Kidney (tissue), 13 donors: ENCODE measurements at regions not wholly inside any gene's neighbourhood (a gene's known extent, or its start where the extent isn't known, plus 50 kb on each side); places are given as distances from the start of the nearest gene placed in this dataset.

Experiments
- DNase-seq, 5 donors: peaks; one replicate each; pipeline ENCODE4 v3.0.0-alpha.2; 2013 to 2020
- FAIRE-seq: peaks from 2 replicates; lab custom pipeline; 2012; peaks lifted over from hg19 to GRCh38; lab: Jason Lieb, UNC
- H3K27ac ChIP-seq, 2 donors: one replicate each; pipeline ENCODE4 v1.7.0; 2013; ENCODE audit warnings: low read depth in 2 of 2, low read length in 2 of 2, inconsistent platforms in 1 of 2
- H3K27me3 ChIP-seq: one replicate; pipeline ENCODE4 v1.7.1; 2013; ENCODE audit warnings: low read length, inconsistent platforms; ENCODE audit not compliant: control insufficient read depth, insufficient read depth
- H3K36me3 ChIP-seq, 3 donors: one replicate each; pipeline versions ENCODE4 v1.7.0 to v1.7.1; 2013; ENCODE audit warnings: low read length in 3 of 3, control low read depth in 1 of 3, inconsistent platforms in 1 of 3; ENCODE audit not compliant: insufficient read depth in 3 of 3, control insufficient read depth in 2 of 3
- H3K4me1 ChIP-seq, 3 donors: one replicate each; pipeline versions ENCODE4 v1.7.0 to v1.7.1; 2013; ENCODE audit warnings: low read length in 3 of 3, inconsistent platforms in 1 of 3, low read depth in 1 of 3; ENCODE audit not compliant: control insufficient read depth in 2 of 3, insufficient read depth in 2 of 3
- H3K4me3 ChIP-seq, 3 donors: one replicate each; pipeline versions ENCODE4 v1.7.0 to v1.8.1; 2013; ENCODE audit warnings: low read length in 3 of 3, control low read depth in 1 of 3, inconsistent platforms in 1 of 3
- H3K9ac ChIP-seq, 3 donors: one replicate each; pipeline versions ENCODE4 v1.7.0 to v1.7.1; 2013; ENCODE audit warnings: low read length in 3 of 3, control low read depth in 1 of 3, inconsistent platforms in 1 of 3
- H3K9me3 ChIP-seq, 3 donors: one replicate each; pipeline versions ENCODE4 v1.7.0 to v1.7.1; 2013; ENCODE audit warnings: low read length in 3 of 3, control low read depth in 1 of 3, inconsistent platforms in 1 of 3; ENCODE audit not compliant: control insufficient read depth in 2 of 3, insufficient read depth in 1 of 3
- intact Hi-C: fragments of 100-400 bp; cut with DNase I; formaldehyde crosslinking; loops from one replicate; pipeline ENCODE4 v1.11.1; 2022
- TF ChIP-seq, protein P1 (sequence below): IDR thresholded peaks from 3 replicates; pipeline ENCODE4 v1.5.1; 2012; ENCODE audit warnings: mild to moderate bottlenecking, moderate library complexity, borderline replicate concordance; ENCODE audit not compliant: insufficient read depth; ENCODE audit errors: extremely low read depth
- donor health status: control.
- donor health status: control.
- donor health status: control.
- donor health status: control.
- donor health status: control.
- donor health status: DM: yes; HTN: yes; CAD: no.
- donor health status: Normal renal cell carcinoma (clear cell type).

DNA sequence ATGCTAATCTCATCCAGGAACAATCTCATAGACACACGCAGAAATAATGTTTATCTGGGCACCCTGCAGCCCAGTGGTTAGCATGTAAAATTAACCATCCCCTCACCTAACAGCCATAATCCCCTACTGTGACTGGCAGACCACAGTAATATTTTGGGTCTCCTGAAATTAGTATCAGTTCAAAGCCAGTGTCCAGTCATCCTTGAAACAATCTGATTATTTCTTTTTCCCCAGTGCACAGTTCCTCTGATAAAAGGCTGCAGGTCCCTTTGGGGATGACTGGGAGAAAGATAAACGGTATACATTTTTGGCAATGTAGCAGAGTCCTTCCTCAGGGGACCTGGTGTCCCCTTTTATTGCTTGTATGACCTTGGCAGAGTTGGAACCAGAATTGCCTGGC lies 50.4 kb upstream of the CYSLTR2 start:
- no peak overlapping the region for H3K4me3 ChIP-seq
- no peaks in the 10 kb centered on the region for H3K36me3 ChIP-seq
- H3K9me3 ChIP-seq, result peaks cover 0 to 6% (median 0%) of the 10 kb centered on the region in 3 donors
- DNase-seq (no peak), FAIRE-seq (no peak)
- TF ChIP-seq, protein P1, sequence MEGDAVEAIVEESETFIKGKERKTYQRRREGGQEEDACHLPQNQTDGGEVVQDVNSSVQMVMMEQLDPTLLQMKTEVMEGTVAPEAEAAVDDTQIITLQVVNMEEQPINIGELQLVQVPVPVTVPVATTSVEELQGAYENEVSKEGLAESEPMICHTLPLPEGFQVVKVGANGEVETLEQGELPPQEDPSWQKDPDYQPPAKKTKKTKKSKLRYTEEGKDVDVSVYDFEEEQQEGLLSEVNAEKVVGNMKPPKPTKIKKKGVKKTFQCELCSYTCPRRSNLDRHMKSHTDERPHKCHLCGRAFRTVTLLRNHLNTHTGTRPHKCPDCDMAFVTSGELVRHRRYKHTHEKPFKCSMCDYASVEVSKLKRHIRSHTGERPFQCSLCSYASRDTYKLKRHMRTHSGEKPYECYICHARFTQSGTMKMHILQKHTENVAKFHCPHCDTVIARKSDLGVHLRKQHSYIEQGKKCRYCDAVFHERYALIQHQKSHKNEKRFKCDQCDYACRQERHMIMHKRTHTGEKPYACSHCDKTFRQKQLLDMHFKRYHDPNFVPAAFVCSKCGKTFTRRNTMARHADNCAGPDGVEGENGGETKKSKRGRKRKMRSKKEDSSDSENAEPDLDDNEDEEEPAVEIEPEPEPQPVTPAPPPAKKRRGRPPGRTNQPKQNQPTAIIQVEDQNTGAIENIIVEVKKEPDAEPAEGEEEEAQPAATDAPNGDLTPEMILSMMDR, result no peak
- H3K27me3 ChIP-seq, result no peaks in the 10 kb centered on the region
- H3K9ac ChIP-seq, result no peak overlapping the region
- H3K27ac ChIP-seq, result no peak overlapping the region
- H3K4me1 ChIP-seq, result peaks cover 0 to 2% (median 2%) of the 10 kb centered on the region in 3 donors
- intact Hi-C loops, result no loop called here
